Mucosa of rectum (tissue), 2 donors: ENCODE measurements at regions not wholly inside any gene's neighbourhood (a gene's known extent, or its start where the extent isn't known, plus 50 kb on each side); places are given as distances from the start of the nearest gene placed in this dataset.

ENCODE experiments used
- H3K27ac ChIP-seq, 2 donors: one replicate each; pipeline ENCODE4 v1.7.0; 2013; ENCODE audit warnings: inconsistent platforms in 2 of 2, low read depth in 2 of 2, low read length in 2 of 2
- H3K27me3 ChIP-seq, 2 donors: one replicate each; pipeline ENCODE4 v1.7.0; 2013; ENCODE audit warnings: low read length in 2 of 2; ENCODE audit not compliant: control insufficient read depth in 2 of 2, insufficient read depth in 2 of 2
- H3K36me3 ChIP-seq, 2 donors: one replicate each; pipeline ENCODE4 v1.7.0; 2013; ENCODE audit warnings: low read length in 2 of 2; ENCODE audit not compliant: control insufficient read depth in 2 of 2, insufficient read depth in 2 of 2
- H3K4me1 ChIP-seq, 2 donors: one replicate each; pipeline ENCODE4 v1.7.0; 2013; ENCODE audit warnings: low read length in 2 of 2, mild to moderate bottlenecking in 1 of 2; ENCODE audit not compliant: control insufficient read depth in 2 of 2, insufficient read depth in 2 of 2
- H3K4me3 ChIP-seq, 2 donors: one replicate each; pipeline ENCODE4 v1.7.0; 2013; ENCODE audit warnings: low read length in 2 of 2
- H3K9ac ChIP-seq, 2 donors: one replicate each; pipeline ENCODE4 v1.7.0; 2013; ENCODE audit warnings: low read length in 2 of 2, low read depth in 1 of 2, mild to moderate bottlenecking in 1 of 2
- H3K9me3 ChIP-seq, 2 donors: one replicate each; pipeline ENCODE4 v1.7.0; 2013; ENCODE audit warnings: low read length in 2 of 2; ENCODE audit not compliant: control insufficient read depth in 2 of 2
- donor health status: healthy.
- donor health status: Normal muscosa, but diverticular disease.

DNA sequence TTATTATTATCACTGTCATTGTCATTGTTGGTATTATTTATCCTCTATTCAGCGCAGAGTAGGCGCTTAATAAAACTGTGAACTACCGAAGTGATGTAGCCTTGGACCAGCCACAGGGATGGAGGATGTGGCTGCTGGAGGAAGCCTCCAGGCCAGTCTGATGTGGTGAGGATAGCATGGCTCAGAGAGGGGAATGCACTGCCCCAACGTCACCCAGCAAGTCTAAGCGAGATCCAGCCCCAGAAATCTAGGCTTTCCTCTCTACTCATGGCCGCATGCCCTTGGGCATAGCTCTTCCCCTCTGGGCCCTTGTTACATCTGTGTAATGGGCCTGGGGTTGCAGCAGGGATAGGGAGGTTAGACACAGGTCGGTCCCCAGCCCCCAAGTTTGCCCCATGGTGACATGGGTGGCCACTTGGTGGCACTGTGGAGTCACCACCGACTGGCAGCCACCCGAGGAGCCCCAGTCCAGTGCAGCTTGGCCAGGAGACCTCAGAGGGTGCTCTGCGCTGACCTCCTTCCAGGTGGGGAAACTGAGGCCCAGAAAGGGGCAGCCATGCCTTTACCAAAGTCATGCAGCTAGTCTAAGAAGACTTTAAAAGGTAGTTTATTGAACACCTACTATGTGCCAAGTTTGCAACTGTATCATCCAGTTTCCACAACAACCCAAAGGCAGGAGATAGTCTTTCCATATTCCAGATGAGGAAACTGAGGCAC is 395.7 kb downstream of the MN1 start:
- no peaks in the 10 kb centered on the region for H3K4me1 ChIP-seq
- H3K9me3 ChIP-seq, result no peaks in the 10 kb centered on the region
- no peak overlapping the region for H3K9ac ChIP-seq
- H3K27me3 ChIP-seq, result no peaks in the 10 kb centered on the region
- H3K4me3 ChIP-seq, result no peak overlapping the region
- no peak overlapping the region for H3K27ac ChIP-seq
- H3K36me3 ChIP-seq, result no peaks in the 10 kb centered on the region

- H3K27me3 ChIP-seq, result no peaks in the 10 kb centered on the region
- H3K4me1 ChIP-seq, result no peaks in the 10 kb centered on the region
- no peaks in the 10 kb centered on the region for H3K9me3 ChIP-seq
- no peak overlapping the region for H3K4me3 ChIP-seq
- no peaks in the 10 kb centered on the region for H3K36me3 ChIP-seq
- H3K9ac ChIP-seq, result no peak overlapping the region
- no peak overlapping the region for H3K27ac ChIP-seq
Measured at GRCh38 chr22:27406389-27406861, 395.1 kb downstream of the MN1 start.

DNA sequence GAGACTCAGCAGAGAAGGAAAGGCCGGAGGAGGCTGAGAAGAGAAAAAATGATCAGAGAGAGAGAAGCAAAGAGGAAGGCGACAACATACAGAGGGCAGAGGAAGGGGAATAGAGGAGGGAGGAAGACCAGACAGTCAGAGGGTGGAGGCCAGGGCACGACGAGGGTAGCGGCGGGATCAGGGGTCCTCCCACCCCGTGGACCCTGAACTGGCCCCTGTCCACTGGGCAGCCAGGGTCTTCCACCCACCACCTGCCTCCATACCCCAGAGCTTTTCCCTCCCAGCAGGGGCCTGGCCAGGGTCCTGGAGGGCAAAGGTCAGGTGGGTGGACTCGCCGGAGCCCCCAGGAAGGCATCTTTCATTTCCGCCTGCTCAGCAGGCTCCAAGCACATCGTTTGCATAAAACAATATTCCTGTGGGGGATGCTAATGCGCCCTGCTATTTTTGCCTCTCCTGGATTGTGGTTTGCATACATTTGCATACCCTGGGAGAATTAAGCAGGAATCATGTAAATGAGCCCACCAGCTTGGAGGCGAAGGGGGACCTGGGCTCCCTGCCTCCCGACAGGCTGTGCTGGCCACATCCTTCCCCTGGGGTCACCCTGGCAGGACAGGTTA is 394.1 kb downstream of the MN1 start:
- no peak overlapping the region for H3K4me3 ChIP-seq
- H3K4me1 ChIP-seq, result no peaks in the 10 kb centered on the region
- H3K27me3 ChIP-seq, result no peaks in the 10 kb centered on the region

DNA sequence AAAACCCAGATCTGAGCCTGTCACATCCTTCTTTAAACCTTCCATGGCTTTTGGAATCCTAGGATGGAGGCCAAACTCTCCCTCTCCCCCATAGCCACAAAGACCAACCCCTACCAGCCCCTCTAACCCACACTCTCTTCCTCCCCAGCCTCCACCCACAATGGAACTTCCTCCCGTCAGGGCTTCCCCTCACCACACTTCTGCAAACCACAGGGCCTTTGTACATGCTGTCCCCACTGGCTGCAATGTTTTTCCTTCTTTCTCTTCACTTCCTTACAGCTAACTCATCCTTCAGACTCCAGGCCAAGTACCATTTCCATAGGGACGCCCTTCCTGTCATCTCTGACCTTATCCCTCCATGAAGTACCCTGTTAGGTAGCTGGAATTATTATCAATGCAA is 393.5 kb downstream of the MN1 start:
- Histone ChIP-seq H3K27me3 (no peaks in the 10 kb centered on the region), H3K4me1 (no peaks in the 10 kb centered on the region), H3K9me3 (no peaks in the 10 kb centered on the region), H3K4me3 (no peak overlapping the region), H3K27ac (no peak overlapping the region), H3K36me3 (no peaks in the 10 kb centered on the region), H3K9ac (no peak overlapping the region)

More for the DNA sequence above, 394.1 kb downstream of the MN1 start:
- no peaks in the 10 kb centered on the region for H3K9me3 ChIP-seq
- no peak overlapping the region for H3K27ac ChIP-seq
- no peak overlapping the region for H3K9ac ChIP-seq
- H3K36me3 ChIP-seq, result no peaks in the 10 kb centered on the region

DNA sequence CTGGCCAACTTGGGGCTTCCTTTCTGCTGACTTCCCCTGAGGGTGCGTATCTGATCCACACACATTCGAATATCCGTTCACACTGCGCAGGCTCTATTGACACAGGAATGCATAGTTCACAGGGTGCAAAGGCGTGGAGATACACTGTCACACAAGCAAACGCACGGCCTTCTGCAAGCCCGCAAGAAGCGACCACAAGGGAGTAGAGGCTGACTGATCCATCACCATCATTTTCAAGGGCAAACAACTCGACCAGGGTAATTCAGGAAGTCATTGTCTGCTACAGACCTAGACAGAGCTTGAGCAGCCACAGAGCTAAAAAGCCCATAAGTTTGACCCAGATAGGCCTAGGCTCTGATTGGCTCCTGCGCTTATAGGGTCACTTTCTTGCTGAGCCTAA is 392.3 kb downstream of the MN1 start:
- H3K36me3 ChIP-seq, result no peaks in the 10 kb centered on the region

GRCh38 chr22:27412866-27413445 is 388.6 kb downstream of the MN1 start:
- H3K27ac ChIP-seq, result no peak overlapping the region
- no peaks in the 10 kb centered on the region for H3K36me3 ChIP-seq
- H3K9me3 ChIP-seq, result no peaks in the 10 kb centered on the region
- H3K9ac ChIP-seq, result no peak overlapping the region
- H3K4me1 ChIP-seq, result no peaks in the 10 kb centered on the region
- H3K4me3 ChIP-seq, result no peak overlapping the region
- H3K27me3 ChIP-seq, result no peaks in the 10 kb centered on the region

More for the DNA sequence above, 392.3 kb downstream of the MN1 start:
- Histone ChIP-seq H3K9ac (no peak overlapping the region), H3K4me3 (no peak overlapping the region), H3K4me1 (no peaks in the 10 kb centered on the region), H3K27ac (no peak overlapping the region), H3K9me3 (no peaks in the 10 kb centered on the region), H3K27me3 (no peaks in the 10 kb centered on the region)

- Histone ChIP-seq H3K9me3 (no peaks in the 10 kb centered on the region), H3K4me1 (no peaks in the 10 kb centered on the region), H3K36me3 (no peaks in the 10 kb centered on the region), H3K27me3 (no peaks in the 10 kb centered on the region), H3K27ac (no peak overlapping the region), H3K4me3 (no peak overlapping the region), H3K9ac (no peak overlapping the region)
Measured at GRCh38 chr22:27413702-27414101, 387.9 kb downstream of the MN1 start.

- Histone ChIP-seq H3K27ac (no peak overlapping the region), H3K4me1 (peaks cover 0 to 2% of the 10 kb centered on the region in 2 donors), H3K9ac (no peak overlapping the region), H3K36me3 (no peaks in the 10 kb centered on the region), H3K27me3 (no peaks in the 10 kb centered on the region), H3K9me3 (no peaks in the 10 kb centered on the region), H3K4me3 (no peak overlapping the region)
Measured at GRCh38 chr22:27416511-27417420, 384.8 kb downstream of the MN1 start.

GRCh38 chr22:27417421-27417814 is 384.1 kb downstream of the MN1 start:
- Histone ChIP-seq H3K27ac (no peak overlapping the region), H3K27me3 (no peaks in the 10 kb centered on the region), H3K4me1 (peaks cover 0 to 2% of the 10 kb centered on the region in 2 donors), H3K4me3 (no peak overlapping the region), H3K9ac (no peak overlapping the region), H3K9me3 (no peaks in the 10 kb centered on the region), H3K36me3 (no peaks in the 10 kb centered on the region)
